PC-3 (cell line): ENCODE measurements at regions not wholly inside any gene's neighbourhood (a gene's known extent, or its start where the extent isn't known, plus 50 kb on each side); places are given as distances from the start of the nearest gene placed in this dataset.

Experiments
- CTCF ChIP-seq: fragments of 300-600 bp; sonication (generic); conservative IDR thresholded peaks from 2 replicates; pipeline ENCODE4 v1.5.1; 2017; ENCODE audit warnings: antibody characterized with exemption, low read depth, mild to moderate bottlenecking, low read length
- EZH2 ChIP-seq: fragments of 300-600 bp; sonication (generic); IDR thresholded peaks from one replicate; pipeline ENCODE4 v1.6.1; 2017; ENCODE audit warnings: antibody characterized with exemption, mild to moderate bottlenecking, low read length; ENCODE audit not compliant: unreplicated experiment
- EZH2phosphoT487 ChIP-seq: fragments of 300-600 bp; sonication (generic); IDR thresholded peaks from 2 replicates; pipeline ENCODE4 v1.6.1; 2018; ENCODE audit warnings: mild to moderate bottlenecking, antibody characterized with exemption, low read length, borderline replicate concordance

- TF ChIP-seq CTCF = no peak
- no peak for TF ChIP-seq EZH2phosphoT487
- TF ChIP-seq EZH2 = no peak
Observed at GRCh38 chrX:121871122-121871521, 823.7 kb downstream of the GLUD2 start.
